Kidney tubule cell (primary cell): ENCODE measurements at regions not wholly inside any gene's neighbourhood (a gene's known extent, or its start where the extent isn't known, plus 50 kb on each side); places are given as distances from the start of the nearest gene placed in this dataset.
"Not testable (repeated sequence)": the region's sequence is repeated elsewhere in the genome, so short reads cannot be mapped to it uniquely, and the experiment has no call there.

Experiments
- DNase-seq: peaks from one replicate; pipeline ENCODE4 v3.0.0-alpha.2; 2018; ENCODE audit warnings: low spot score

DNA sequence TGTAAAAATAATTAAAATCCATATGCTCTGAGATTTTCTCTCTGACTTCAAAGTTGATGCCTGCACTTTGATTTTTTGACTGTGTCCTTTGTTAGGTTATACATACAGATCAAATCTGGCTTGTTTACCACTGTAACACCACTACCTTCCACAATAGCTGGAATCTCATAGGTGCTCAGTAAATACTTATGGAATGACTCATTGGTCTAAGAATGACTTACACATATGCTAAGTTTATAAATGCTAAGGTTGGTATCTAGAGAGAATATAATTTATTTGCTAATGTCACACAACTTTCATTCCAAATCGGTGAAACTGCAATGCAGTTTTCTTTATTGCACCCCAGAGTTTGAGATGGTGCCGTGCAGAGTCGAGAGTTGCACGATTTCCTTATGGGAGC, 578.5 kb downstream of the SH2D4B start:
- DNase-seq = peak; percentile 61

GRCh38 chr10:81116990-81117389, 579.3 kb downstream of the SH2D4B start:
- no peak for DNase-seq

DNA sequence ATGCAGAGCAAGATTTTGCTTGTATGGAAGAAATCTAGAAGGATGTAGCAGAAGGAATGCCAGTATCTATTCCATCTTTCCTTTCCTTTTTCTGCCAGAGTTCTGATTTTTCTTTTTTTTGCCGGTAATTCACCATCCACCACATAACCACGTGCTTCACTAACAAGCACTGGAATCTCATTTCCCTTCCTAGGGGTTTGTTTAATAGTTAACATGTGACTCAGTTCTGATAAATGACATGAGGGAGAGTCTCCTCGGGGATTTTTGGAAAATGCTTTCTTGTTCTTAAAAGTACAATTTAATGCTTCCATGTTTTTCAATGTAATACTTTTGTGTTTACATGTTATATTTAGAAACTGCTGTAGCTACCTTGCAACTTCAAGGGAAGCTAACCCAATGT, 590.2 kb downstream of the SH2D4B start:
- DNase-seq = peak; percentile 54

DNA sequence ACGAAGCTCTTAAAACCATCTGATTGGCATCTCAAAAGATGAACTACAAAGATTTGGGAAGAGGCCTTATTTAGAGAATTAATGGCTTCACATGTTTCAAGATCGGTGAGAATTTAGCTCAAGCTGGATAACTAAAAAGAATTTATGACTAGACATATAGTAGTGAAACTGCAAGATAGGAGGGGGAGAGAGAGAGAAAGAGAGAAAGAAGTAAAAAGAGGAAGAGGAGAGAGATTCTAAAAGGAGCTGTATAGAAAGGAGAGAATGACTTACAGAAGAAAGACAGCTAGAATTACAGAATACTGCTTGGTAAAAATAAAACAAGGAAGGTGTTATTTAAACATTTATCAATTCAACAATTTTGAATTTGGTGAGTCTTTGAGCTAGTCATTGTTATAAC, 592.3 kb downstream of the SH2D4B start:
- DNase-seq = no peak

DNA sequence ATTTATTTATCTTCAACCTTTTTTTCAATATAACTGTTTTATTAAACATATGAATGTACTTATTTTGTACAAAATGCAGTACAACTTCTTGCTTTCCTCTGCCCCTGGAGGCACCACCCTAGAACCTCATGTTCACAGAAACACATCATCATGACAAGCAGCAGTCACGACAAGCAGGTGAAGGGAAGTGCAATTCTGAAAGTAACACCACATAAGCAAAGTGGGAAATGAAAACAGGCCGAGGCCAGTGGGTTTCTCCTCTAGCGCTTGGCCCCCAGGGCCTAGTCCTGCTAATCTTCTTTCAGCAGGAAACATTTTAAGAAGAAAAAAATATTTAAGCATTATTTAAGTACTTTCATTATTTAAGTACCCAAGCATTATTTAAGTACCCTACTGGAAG, 598.1 kb downstream of the SH2D4B start:
- no peak for DNase-seq

DNA sequence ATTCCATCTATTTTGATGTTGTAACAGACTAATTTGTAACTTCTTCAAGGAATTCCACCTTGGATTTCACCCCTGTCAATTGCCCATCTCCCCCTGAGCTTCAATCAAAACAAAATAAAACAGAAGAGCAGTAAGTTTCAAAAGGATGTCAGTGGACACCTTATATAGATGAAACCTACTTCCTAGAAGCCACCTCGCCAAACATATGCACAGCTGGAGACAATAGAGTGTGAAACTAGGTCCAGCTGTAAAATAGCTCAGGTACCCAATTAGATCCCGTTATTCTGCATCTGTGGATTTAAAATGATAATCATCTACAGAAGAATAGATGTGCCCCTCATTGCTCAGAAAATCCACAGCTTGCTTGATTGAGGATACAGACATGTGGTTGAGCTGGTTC, 598.6 kb downstream of the SH2D4B start:
- no peak for DNase-seq

- no peak for DNase-seq
Measured at GRCh38 chr10:81145975-81146374, 608.3 kb downstream of the SH2D4B start.

DNA sequence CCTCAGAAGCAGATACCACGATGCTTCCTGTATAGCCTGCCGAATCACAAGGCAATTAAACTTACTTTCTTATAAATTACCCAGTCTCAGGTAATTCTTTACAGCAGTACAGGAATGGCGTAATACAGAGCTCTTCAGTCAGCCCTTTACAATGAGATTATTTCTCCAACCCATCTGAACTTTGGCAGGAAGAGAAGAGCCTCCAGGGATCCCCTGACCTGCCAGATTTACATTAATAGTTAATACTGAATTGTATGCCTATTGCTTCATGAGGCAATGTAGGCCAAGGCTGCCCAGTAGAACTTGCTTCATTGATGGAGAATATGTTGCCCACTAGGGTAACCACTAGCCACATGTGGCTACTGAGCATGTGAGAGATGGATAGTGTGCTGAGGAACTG, 608.7 kb downstream of the SH2D4B start:
- no peak for DNase-seq

DNA sequence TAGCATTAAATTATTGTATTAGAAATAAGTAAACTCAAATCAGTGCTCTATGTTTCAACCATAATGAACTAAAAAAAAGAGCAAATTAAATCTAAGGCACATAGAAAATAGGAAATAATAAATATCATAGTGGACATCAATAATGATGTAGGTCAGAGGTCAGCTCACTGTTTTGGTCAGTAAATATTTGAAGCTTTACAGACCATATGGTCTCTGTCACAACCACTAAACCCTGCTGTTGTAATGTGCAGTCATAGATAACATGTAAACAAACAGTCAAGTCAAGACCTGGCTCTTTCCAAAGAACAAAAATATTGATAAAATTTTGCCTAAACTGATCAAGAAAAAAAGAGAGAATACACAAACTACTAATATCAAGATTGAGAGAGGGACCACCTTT, 615.0 kb downstream of the SH2D4B start:
- no peak for DNase-seq

GRCh38 chr10:81157681-81158080, 620.0 kb downstream of the SH2D4B start:
- DNase-seq = no peak

- DNase-seq = peak; percentile 6
Measured at GRCh38 chr10:81177651-81178244, 640.0 kb downstream of the SH2D4B start.

DNA sequence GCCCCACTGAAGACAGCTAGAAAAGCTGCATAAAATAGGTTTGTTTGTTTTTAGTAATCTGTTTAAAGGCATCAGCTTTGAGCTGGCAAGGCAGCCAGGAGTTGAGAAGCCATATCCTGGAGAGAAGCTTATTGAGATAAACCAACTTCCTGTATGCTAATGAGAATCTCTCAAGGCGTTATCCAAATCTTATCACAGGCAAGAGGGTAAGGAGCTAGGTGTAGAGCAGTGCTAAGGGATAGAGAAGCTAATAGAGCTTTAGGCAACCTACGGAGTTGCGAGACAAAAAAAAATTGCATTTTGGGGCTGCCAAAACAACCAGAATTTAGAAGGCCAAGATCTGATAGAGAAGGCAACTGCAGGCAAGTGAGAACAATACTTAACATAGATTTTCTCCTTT, 641.6 kb downstream of the SH2D4B start:
- no peak for DNase-seq

GRCh38 chr10:81179805-81180452, 642.2 kb downstream of the SH2D4B start:
- DNase-seq = peak; percentile 47

- no peak for DNase-seq
Measured at GRCh38 chr10:81182296-81182695, 644.6 kb downstream of the SH2D4B start.

- no peak for DNase-seq
Measured at GRCh38 chr10:81192221-81192788, 654.6 kb downstream of the SH2D4B start.

GRCh38 chr10:81200801-81201200, 663.1 kb downstream of the SH2D4B start:
- DNase-seq = no peak

GRCh38 chr10:81207359-81207758, 667.6 kb upstream of the NRG3 start:
- DNase-seq = not testable (repeated sequence)

DNA sequence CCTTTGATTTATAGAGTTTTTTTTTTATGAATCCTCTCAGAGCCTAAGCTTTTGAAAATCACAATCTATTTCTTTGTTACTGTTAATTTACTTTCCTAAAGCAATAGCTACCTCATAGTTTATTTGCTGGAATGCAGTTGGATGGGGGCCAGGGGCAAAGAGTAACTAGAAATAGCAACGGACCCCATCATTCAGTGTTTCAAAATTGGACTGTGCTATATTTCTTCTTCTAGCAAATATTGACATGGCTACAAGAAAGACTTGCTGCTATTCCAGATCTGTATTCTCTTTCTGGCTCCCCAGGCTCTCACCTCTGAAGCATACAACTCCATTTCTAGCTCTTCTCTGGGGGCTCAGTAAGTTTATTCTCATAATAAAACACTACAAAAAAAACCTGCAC, 661.6 kb upstream of the NRG3 start:
- DNase-seq = no peak

DNA sequence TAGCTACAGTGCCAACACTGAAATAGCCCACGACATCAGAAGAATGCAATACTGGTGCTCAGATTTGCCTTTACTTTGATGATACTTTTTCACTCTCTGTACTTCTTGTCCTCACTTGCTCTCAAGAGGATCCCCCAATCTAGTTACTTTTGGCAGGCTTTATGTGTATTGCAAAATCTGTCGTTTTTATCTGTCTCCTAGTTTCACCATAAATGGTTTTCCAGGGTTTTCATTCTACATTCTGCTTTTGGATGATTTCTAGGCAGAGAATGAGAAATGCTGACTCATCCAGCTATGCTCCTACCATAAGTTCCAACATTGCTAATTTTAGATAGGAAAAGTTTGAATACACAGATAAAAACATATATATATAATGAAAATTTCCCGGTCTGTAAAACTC, 659.5 kb upstream of the NRG3 start:
- DNase-seq = no peak

GRCh38 chr10:81216949-81217348, 658.0 kb upstream of the NRG3 start:
- no peak for DNase-seq

DNA sequence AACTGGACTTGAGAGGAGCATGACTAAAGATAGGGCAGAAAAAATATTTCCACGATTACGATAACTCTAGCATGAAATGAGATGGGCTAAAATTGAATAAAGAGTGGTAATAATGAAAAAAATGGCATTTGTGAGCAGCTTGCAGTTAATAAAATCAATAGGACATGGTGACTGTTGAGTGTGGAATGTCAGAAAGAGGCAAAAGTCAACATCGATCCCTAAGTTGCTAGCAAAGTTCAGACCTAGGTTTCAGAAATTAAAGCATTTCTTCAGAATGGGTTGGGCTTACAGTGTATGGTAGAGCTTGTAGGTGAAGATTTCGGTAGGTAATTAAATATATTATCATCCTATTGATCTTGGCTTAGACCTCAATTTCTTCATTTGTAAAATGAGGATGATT, 656.7 kb upstream of the NRG3 start:
- DNase-seq = no peak

DNA sequence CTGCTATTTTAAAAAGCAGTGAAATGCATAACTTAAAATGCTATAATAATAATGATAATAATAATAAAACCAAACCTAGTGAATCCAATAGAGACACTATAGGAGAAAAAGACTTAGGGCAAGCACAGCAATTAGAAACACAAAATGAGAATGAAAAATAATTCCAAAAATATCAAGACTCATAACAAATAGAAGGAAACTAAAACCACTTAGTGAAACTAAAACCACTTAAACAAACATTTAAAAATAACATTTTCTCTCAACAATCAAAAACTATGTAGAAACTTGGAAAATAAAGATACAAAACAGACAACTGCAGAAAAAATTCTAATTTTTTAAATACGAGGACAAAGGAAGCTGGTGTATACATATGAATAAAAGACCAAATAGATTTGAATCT, 655.2 kb upstream of the NRG3 start:
- DNase-seq = no peak

GRCh38 chr10:81248886-81249285, 626.1 kb upstream of the NRG3 start:
- peak; percentile 19 for DNase-seq
